ENCODE measurements at regions not wholly inside any gene's neighbourhood (a gene's known extent, or its start where the extent isn't known, plus 50 kb on each side); places are given as distances from the start of the nearest gene placed in this dataset.

DNA sequence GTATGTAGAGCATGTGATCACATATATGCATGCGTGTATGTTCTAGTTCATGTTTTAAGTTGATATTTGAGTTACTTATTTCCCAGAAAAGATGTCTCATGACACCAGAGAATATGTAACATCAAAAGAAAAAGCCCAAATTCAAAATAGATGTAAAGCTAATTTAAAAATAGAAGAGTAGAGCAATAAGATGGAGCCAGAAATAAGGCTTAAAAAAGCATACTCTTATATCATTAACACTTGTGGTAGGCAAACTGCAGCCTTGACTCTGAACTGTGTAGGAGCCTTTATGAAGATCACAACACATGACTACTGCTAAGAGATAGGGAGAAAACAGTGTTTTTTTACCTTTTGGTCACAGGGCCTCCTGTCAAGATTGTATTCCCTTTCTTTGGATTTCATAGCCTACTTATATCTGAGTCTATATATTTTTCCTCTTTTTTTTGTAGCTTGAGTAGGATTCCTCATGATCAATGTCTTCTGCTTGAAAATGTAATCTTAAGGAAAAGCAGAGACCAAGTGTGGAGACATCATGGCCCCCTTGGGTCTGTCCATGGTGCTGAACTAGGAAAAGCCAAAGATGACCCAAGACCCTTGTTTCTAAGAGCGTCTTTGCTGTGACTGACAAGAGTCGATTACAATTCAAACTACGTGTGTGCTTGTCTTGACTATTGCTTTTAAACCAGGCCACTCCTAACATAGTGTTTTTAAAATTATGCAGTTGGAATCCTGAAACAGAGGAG is 390.4 kb downstream of the SHISA9 start:
- no peak for TF ChIP-seq Cebpa-rat (IDR thresholded peaks at IDR 0.05)
- Histone ChIP-seq H4K20me1 (no peaks in the 10 kb centered on the region), H3K9me3 (replicated peaks in 1 of 11) (no peaks in the 10 kb centered on the region), H3K9ac (no peak overlapping the region), H3K4me3 (no peak overlapping the region), H3K27ac (no peak overlapping the region), H3K4me2 (no peak overlapping the region), H3K36me3 (no peaks in the 10 kb centered on the region), H3K27me3 (no peaks in the 10 kb centered on the region), H3K4me1 (no peaks in the 10 kb centered on the region)

DNA sequence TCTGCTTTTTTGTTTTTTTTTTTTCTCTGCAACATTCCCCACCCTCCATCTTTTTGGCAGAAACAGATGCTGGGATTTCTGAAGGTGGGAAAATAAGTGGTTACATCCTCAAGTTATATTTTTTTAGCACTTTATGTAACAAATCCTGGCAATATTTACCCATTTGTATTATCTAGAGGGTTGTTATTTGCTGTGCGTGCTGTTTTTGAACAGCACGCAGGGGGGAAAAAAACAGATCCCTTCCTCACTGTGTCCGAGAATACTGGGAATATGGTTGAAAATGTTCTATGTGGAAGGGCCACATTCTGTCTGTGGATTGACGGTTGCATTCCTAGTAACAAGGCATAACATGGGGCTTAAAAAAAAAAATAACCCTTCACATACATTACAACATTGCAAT is 394.8 kb downstream of the SHISA9 start:
- H3K4me1 ChIP-seq: no peaks in the 10 kb centered on the region
- H3K9me3 ChIP-seq (replicated peaks in 1 of 11): no peaks in the 10 kb centered on the region
- H3K27ac ChIP-seq: no peak overlapping the region
- no peaks in the 10 kb centered on the region for H3K27me3 ChIP-seq
- H4K20me1 ChIP-seq: no peaks in the 10 kb centered on the region
- no peaks in the 10 kb centered on the region for H3K36me3 ChIP-seq
- H3K4me2 ChIP-seq: no peak overlapping the region
- H3K4me3 ChIP-seq: no peak overlapping the region
- TF ChIP-seq Cebpa-rat (IDR thresholded peaks at IDR 0.05): no peak
- no peak overlapping the region for H3K9ac ChIP-seq

DNA sequence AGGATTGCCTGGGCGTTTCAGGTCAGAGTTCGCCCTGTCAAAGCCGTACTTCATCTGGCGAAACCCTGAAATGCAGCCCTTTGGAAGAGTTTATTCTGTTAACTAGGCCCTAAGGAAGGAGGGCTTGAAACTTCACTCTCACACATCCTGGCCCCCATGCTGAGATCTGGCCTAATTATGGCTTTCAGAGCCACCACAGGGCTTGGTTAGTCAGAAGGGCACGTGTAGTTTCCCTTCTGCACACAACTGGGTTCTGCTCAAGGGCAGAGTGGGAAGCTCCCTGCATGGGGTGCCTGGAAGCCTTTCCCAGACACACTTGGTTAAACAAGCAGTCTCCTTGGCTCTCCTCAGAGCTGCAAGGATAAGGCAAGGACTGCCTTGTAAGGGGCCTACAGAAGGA is 397.3 kb downstream of the SHISA9 start:
- H3K27me3 ChIP-seq: no peaks in the 10 kb centered on the region
- no peaks in the 10 kb centered on the region for H3K36me3 ChIP-seq
- H4K20me1 ChIP-seq: no peaks in the 10 kb centered on the region
- H3K4me2 ChIP-seq: no peak overlapping the region
- TF ChIP-seq Cebpa-rat (IDR thresholded peaks at IDR 0.05): no peak
- H3K4me1 ChIP-seq: no peaks in the 10 kb centered on the region
- H3K9me3 ChIP-seq (replicated peaks in 1 of 11): no peaks in the 10 kb centered on the region
- H3K27ac ChIP-seq: no peak overlapping the region
- no peak overlapping the region for H3K4me3 ChIP-seq
- H3K9ac ChIP-seq: no peak overlapping the region

DNA sequence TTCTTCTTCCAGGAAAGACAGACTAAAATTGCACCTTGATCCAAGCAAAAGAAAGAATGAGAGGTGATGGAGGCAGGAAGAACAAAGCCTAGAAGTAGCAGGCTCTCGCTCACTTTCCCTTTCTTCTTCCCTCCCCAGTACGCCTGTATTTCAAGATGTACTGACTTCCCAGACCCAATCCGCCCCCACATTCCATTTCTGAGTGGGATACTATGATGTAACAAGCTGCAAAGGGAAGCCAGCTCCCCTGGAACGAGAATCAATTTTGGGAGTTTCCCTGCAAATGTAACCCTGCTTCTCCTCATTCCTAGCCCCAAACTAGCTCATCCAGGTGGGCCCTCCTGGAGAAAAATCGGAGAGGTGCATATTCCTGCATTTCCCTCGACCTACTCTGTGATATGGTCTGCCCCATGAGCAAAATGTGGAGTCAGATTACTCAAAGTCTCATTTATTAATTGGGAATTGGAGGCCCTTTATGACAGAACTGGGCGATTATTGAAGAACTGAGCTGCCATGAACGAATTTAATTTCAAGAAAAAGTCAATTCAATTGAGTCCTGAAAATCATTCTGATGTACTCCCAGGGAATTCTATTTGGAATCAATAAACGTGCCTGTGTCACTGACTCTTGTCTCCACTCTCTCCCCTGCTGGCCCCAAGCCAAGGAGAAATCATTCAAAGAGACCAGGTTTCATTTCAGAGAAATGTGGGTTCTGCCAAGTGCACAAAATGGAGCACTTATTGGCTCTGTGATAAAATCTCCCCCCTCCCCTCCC is 398.9 kb downstream of the SHISA9 start:
- no peaks in the 10 kb centered on the region for H3K9me3 ChIP-seq (replicated peaks in 1 of 11)
- H3K27ac ChIP-seq: no peak overlapping the region
- TF ChIP-seq Cebpa-rat (IDR thresholded peaks at IDR 0.05): no peak

DNA sequence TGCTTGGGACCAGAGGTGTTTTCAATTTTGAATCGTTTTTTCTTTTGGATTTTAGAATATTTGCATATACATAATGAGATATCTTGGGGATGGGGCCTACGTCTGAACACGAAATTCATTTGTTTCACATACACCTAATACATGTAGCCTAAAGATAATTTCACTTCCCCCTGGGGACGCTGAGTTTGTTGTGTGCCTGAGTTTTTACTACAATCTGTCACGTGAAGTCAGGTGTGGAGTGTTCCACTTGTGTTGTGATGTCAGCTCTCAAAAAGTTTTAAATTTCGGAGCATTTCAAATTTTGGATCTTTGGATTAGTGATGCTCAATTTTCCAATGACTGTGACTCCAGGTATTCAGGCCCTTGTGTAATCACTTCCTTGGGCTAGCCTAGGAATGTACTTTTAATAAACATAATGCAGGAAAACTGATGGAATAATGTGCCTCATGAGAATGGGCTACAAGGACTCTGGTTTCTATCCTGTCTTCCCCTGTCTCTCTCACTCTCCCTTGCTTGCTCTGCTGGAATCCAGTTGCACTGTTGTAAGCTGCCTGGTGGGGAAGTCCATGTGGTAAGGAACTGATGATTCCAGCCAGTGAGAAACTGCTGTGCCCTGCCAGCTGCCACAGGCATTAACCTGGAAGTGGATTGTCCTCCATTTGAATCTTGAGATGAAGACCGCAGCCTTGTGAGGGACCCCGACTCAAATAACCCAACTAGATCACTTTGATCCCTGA is 403.8 kb downstream of the SHISA9 start:
- no peak for TF ChIP-seq Cebpa-rat (IDR thresholded peaks at IDR 0.05)
- no peak overlapping the region for H3K4me3 ChIP-seq
- H3K27ac ChIP-seq: no peak overlapping the region
- no peaks in the 10 kb centered on the region for H3K9me3 ChIP-seq (replicated peaks in 1 of 11)
- H3K9ac ChIP-seq: no peak overlapping the region
- H3K27me3 ChIP-seq: no peaks in the 10 kb centered on the region
- H3K4me1 ChIP-seq: peaks cover 0 to 12% (median 0%) of the 10 kb centered on the region in 10 experiments; a peak in 7 of 20 replicates
- no peaks in the 10 kb centered on the region for H4K20me1 ChIP-seq
- no peaks in the 10 kb centered on the region for H3K36me3 ChIP-seq
- H3K4me2 ChIP-seq: no peak overlapping the region

More for the DNA sequence above, 398.9 kb downstream of the SHISA9 start:
- Histone ChIP-seq H3K4me3 (no peak overlapping the region), H3K36me3 (no peaks in the 10 kb centered on the region), H4K20me1 (no peaks in the 10 kb centered on the region), H3K4me1 (no peaks in the 10 kb centered on the region), H3K4me2 (no peak overlapping the region), H3K9ac (no peak overlapping the region), H3K27me3 (no peaks in the 10 kb centered on the region)

DNA sequence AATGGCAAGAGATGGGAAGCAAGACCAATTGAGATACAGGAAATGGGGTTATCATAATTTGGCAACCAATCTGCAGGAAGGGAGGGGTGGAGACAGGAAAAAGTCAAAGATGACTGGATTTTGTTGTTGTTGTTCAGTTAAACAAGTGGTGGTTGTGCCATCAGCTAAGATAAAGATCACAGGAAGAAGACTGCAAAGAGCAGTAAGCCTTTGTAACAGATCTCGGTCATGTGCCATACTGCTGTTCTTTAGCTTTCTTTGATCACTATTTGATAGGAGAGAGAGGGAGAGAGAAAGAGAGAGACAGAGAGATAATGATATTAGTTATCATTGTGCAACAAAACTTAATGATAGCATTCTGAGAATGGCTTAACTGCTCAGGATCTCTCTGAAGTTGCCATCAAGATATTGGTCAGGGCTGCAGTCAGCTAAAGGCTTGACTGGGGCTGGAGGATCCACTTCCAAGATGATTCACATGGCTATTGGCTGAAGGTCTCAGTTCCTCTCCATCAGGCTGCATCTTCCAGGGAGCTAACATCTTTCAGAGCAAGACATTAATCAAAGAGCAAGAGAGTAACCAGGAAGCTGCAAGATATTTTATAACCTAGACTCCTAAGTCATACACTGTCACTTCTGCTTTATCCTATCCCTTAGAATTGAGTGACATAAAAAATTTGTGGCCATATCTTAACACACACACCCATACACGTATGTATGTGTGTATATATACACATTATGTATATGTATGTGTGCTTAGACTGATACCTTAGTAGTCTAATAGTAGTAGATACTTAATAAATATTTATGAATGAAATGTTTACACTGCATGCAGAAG is 405.0 kb downstream of the SHISA9 start:
- Histone ChIP-seq H3K27ac (no peak overlapping the region), H3K27me3 (no peaks in the 10 kb centered on the region), H3K9ac (no peak overlapping the region), H3K4me2 (peak overlapping the region in 2 of 11 experiments; percentile 6 to 13; a peak in 2 of 22 replicates), H3K4me1 (peaks cover 0 to 12% (median 0%) of the 10 kb centered on the region in 10 experiments; a peak in 7 of 20 replicates), H3K4me3 (no peak overlapping the region), H4K20me1 (no peaks in the 10 kb centered on the region), H3K9me3 (replicated peaks in 1 of 11) (no peaks in the 10 kb centered on the region), H3K36me3 (no peaks in the 10 kb centered on the region)
- TF ChIP-seq Cebpa-rat (IDR thresholded peaks at IDR 0.05): no peak

DNA sequence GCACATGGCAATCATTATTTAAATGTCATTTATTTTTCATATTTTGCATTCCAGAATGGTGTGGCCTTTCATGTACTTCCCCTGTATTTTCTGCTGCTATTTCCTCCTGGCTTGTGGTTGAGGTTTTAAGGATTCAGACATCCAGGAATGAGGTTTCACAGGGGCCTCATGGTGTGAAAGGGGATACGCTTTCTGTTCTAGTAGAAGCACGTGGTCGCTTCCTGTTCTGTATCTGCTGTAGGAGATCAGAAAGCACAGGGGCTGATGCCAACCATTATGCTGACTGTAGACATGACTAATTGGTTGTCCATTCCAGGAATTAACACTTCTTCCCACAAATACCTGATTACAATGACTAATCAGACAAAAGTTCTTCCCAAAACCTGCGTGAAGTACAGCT is 405.9 kb downstream of the SHISA9 start:
- Histone ChIP-seq H3K27me3 (no peaks in the 10 kb centered on the region), H3K9ac (no peak overlapping the region), H3K4me2 (no peak overlapping the region), H3K4me3 (no peak overlapping the region), H3K9me3 (replicated peaks in 1 of 11) (no peaks in the 10 kb centered on the region), H4K20me1 (no peaks in the 10 kb centered on the region), H3K27ac (no peak overlapping the region), H3K36me3 (no peaks in the 10 kb centered on the region), H3K4me1 (peaks cover 0 to 12% (median 0%) of the 10 kb centered on the region in 10 experiments; a peak in 7 of 20 replicates)
- no peak for TF ChIP-seq Cebpa-rat (IDR thresholded peaks at IDR 0.05)

DNA sequence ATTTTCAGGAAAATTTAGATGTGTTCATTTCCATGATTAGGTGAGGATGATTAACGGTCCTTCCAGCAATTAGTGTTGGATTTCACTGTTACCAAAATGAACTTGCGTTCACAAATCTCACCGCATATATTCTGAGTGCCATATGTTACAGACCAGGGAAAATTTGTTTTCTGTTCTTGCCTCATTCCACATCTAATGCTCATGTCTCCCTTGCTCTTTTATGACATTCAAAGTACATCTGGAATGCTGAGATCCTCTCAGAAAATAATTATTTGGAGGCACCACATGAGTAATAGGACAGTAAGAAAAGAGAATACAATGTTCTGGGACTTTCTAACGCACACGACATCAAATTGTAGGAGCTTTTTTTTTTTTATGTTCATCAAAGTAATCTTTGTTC is 406.5 kb downstream of the SHISA9 start:
- no peaks in the 10 kb centered on the region for H3K36me3 ChIP-seq
- no peaks in the 10 kb centered on the region for H3K27me3 ChIP-seq
- no peak for TF ChIP-seq Cebpa-rat (IDR thresholded peaks at IDR 0.05)
- no peak overlapping the region for H3K9ac ChIP-seq
- H4K20me1 ChIP-seq: no peaks in the 10 kb centered on the region
- H3K4me3 ChIP-seq: no peak overlapping the region
- no peaks in the 10 kb centered on the region for H3K9me3 ChIP-seq (replicated peaks in 1 of 11)
- no peak overlapping the region for H3K4me2 ChIP-seq
- H3K4me1 ChIP-seq: peaks cover 0 to 12% (median 0%) of the 10 kb centered on the region in 10 experiments; a peak in 7 of 20 replicates
- H3K27ac ChIP-seq: no peak overlapping the region

DNA sequence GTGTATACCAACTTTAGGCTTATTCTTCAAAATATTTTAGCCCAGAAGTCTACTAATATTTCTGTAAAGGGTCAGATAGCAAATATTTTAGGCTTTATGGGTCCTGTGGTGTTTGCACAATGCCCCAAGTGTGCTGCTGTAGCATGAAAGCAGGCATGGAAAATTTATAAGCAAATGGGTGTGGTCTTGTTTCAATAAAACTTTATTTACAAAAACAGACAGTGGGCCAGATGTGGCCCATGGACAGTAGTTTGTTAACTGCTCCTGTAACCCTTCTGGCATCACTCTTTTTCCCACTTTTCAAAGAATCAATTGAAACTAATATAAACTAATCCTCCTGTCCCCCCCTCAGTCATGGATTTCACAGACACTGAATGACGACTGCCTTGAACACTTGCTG is 410.7 kb downstream of the SHISA9 start:
- TF ChIP-seq Cebpa-rat (IDR thresholded peaks at IDR 0.05): no peak
- Histone ChIP-seq H3K36me3 (no peaks in the 10 kb centered on the region), H4K20me1 (no peaks in the 10 kb centered on the region), H3K9me3 (replicated peaks in 1 of 11) (no peaks in the 10 kb centered on the region), H3K4me2 (no peak overlapping the region), H3K4me3 (no peak overlapping the region), H3K9ac (no peak overlapping the region), H3K4me1 (peaks cover 0 to 17% (median 1%) of the 10 kb centered on the region in 10 experiments; a peak in 6 of 20 replicates), H3K27ac (no peak overlapping the region), H3K27me3 (no peaks in the 10 kb centered on the region)

All from BLaER1 treated with 17β-estradiol and CSF1 and Interleukin-3, amounts not matched to agents 10 nM and 100 nM (cell line).